H1 (cell line): ENCODE measurements at regions not wholly inside any gene's neighbourhood (a gene's known extent, or its start where the extent isn't known, plus 50 kb on each side); places are given as distances from the start of the nearest gene placed in this dataset.

Experiments used
- FOSL1 ChIP-seq: IDR thresholded peaks from 2 replicates; pipeline ENCODE4 v1.6.1; 2011; ENCODE audit warnings: mild to moderate bottlenecking, low read depth, low read length, moderate library complexity; ENCODE audit not compliant: insufficient read depth
- JUN ChIP-seq: IDR thresholded peaks from 2 replicates; pipeline ENCODE4 v1.6.1; 2011; ENCODE audit warnings: low read depth, mild to moderate bottlenecking, improper control_type of control experiment, low read length
- POLR2AphosphoS5 ChIP-seq: IDR thresholded peaks from 2 replicates; pipeline ENCODE4 v1.6.1; 2011; ENCODE audit warnings: low read depth, low read length
- TF ChIP-seq, protein P1 (sequence below): fragments of 300-600 bp; sonication (generic); IDR thresholded peaks from 2 replicates; pipeline ENCODE4 v1.7.1; 2012; ENCODE audit warnings: low read length, moderate library complexity, mild to moderate bottlenecking, inconsistent platforms; ENCODE audit not compliant: insufficient replicate concordance
- TF ChIP-seq, protein P2 (sequence below): IDR thresholded peaks from 2 replicates; pipeline ENCODE4 v1.6.1; 2012; ENCODE audit warnings: inconsistent platforms
- TF ChIP-seq, protein P3 (sequence below): IDR thresholded peaks from 2 replicates; pipeline ENCODE4 v1.6.1; 2012; ENCODE audit warnings: inconsistent platforms
- TF ChIP-seq, protein P4 (sequence below), 3 experiments: IDR thresholded peaks; 1 replicate in 2 of 3; 2 replicates in 1 of 3; pipeline versions ENCODE4 v1.5.1 to v1.6.1; 2011; ENCODE audit warnings: low read length in 3 of 3, mild to moderate bottlenecking in 3 of 3, inconsistent platforms in 2 of 3, low read depth in 1 of 3, moderate library complexity in 1 of 3; ENCODE audit not compliant: insufficient read depth in 1 of 3; ENCODE audit errors: control extremely low read depth in 1 of 3

DNA sequence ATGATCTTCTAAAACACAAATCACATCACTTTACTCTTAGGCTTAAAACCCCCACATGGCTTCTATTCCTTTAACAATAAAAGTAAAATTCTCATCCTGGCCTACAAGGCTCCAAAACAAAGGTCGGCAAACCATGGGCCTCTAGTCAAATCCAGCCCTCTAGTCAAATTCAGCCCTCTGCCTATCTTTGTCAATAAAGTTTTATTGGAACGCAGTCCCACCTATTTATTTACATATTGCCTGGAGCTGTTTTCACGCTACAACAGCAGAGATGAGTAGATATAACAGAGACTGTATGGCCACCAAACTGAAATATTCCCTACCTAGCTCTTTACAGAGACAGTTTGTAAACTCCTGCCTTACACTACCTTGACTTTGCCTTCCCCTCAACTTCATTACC is 178.8 kb downstream of the PTPN20 start (continued):
- TF ChIP-seq, protein P1, sequence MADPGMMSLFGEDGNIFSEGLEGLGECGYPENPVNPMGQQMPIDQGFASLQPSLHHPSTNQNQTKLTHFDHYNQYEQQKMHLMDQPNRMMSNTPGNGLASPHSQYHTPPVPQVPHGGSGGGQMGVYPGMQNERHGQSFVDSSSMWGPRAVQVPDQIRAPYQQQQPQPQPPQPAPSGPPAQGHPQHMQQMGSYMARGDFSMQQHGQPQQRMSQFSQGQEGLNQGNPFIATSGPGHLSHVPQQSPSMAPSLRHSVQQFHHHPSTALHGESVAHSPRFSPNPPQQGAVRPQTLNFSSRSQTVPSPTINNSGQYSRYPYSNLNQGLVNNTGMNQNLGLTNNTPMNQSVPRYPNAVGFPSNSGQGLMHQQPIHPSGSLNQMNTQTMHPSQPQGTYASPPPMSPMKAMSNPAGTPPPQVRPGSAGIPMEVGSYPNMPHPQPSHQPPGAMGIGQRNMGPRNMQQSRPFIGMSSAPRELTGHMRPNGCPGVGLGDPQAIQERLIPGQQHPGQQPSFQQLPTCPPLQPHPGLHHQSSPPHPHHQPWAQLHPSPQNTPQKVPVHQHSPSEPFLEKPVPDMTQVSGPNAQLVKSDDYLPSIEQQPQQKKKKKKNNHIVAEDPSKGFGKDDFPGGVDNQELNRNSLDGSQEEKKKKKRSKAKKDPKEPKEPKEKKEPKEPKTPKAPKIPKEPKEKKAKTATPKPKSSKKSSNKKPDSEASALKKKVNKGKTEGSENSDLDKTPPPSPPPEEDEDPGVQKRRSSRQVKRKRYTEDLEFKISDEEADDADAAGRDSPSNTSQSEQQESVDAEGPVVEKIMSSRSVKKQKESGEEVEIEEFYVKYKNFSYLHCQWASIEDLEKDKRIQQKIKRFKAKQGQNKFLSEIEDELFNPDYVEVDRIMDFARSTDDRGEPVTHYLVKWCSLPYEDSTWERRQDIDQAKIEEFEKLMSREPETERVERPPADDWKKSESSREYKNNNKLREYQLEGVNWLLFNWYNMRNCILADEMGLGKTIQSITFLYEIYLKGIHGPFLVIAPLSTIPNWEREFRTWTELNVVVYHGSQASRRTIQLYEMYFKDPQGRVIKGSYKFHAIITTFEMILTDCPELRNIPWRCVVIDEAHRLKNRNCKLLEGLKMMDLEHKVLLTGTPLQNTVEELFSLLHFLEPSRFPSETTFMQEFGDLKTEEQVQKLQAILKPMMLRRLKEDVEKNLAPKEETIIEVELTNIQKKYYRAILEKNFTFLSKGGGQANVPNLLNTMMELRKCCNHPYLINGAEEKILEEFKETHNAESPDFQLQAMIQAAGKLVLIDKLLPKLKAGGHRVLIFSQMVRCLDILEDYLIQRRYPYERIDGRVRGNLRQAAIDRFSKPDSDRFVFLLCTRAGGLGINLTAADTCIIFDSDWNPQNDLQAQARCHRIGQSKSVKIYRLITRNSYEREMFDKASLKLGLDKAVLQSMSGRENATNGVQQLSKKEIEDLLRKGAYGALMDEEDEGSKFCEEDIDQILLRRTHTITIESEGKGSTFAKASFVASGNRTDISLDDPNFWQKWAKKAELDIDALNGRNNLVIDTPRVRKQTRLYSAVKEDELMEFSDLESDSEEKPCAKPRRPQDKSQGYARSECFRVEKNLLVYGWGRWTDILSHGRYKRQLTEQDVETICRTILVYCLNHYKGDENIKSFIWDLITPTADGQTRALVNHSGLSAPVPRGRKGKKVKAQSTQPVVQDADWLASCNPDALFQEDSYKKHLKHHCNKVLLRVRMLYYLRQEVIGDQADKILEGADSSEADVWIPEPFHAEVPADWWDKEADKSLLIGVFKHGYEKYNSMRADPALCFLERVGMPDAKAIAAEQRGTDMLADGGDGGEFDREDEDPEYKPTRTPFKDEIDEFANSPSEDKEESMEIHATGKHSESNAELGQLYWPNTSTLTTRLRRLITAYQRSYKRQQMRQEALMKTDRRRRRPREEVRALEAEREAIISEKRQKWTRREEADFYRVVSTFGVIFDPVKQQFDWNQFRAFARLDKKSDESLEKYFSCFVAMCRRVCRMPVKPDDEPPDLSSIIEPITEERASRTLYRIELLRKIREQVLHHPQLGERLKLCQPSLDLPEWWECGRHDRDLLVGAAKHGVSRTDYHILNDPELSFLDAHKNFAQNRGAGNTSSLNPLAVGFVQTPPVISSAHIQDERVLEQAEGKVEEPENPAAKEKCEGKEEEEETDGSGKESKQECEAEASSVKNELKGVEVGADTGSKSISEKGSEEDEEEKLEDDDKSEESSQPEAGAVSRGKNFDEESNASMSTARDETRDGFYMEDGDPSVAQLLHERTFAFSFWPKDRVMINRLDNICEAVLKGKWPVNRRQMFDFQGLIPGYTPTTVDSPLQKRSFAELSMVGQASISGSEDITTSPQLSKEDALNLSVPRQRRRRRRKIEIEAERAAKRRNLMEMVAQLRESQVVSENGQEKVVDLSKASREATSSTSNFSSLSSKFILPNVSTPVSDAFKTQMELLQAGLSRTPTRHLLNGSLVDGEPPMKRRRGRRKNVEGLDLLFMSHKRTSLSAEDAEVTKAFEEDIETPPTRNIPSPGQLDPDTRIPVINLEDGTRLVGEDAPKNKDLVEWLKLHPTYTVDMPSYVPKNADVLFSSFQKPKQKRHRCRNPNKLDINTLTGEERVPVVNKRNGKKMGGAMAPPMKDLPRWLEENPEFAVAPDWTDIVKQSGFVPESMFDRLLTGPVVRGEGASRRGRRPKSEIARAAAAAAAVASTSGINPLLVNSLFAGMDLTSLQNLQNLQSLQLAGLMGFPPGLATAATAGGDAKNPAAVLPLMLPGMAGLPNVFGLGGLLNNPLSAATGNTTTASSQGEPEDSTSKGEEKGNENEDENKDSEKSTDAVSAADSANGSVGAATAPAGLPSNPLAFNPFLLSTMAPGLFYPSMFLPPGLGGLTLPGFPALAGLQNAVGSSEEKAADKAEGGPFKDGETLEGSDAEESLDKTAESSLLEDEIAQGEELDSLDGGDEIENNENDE: no peak
- TF ChIP-seq, protein P2, sequence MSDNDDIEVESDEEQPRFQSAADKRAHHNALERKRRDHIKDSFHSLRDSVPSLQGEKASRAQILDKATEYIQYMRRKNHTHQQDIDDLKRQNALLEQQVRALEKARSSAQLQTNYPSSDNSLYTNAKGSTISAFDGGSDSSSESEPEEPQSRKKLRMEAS: no peak
- TF ChIP-seq FOSL1 (no peak), POLR2AphosphoS5 (no peak), JUN (no peak)
- TF ChIP-seq, protein P3, sequence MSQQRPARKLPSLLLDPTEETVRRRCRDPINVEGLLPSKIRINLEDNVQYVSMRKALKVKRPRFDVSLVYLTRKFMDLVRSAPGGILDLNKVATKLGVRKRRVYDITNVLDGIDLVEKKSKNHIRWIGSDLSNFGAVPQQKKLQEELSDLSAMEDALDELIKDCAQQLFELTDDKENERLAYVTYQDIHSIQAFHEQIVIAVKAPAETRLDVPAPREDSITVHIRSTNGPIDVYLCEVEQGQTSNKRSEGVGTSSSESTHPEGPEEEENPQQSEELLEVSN: no peak
- TF ChIP-seq, protein P4, sequence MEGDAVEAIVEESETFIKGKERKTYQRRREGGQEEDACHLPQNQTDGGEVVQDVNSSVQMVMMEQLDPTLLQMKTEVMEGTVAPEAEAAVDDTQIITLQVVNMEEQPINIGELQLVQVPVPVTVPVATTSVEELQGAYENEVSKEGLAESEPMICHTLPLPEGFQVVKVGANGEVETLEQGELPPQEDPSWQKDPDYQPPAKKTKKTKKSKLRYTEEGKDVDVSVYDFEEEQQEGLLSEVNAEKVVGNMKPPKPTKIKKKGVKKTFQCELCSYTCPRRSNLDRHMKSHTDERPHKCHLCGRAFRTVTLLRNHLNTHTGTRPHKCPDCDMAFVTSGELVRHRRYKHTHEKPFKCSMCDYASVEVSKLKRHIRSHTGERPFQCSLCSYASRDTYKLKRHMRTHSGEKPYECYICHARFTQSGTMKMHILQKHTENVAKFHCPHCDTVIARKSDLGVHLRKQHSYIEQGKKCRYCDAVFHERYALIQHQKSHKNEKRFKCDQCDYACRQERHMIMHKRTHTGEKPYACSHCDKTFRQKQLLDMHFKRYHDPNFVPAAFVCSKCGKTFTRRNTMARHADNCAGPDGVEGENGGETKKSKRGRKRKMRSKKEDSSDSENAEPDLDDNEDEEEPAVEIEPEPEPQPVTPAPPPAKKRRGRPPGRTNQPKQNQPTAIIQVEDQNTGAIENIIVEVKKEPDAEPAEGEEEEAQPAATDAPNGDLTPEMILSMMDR (IDR thresholded peaks at IDR 0.05; ENCODE audit: control extremely low read depth in 1 of 3, insufficient read depth in 1 of 3, low read depth in 1 of 3, low read length in 3 of 3): no peak
